OCI-LY3 (cell line): ENCODE measurements at regions not wholly inside any gene's neighbourhood (a gene's known extent, or its start where the extent isn't known, plus 50 kb on each side); places are given as distances from the start of the nearest gene placed in this dataset.

Experiments
- H2AFZ ChIP-seq: fragments of 200-600, 300-600 bp; shearing (Covaris generic); 2 replicates; pipeline ENCODE4 v1.6.0; 2014; ENCODE audit warnings: antibody characterized with exemption, low read depth, low read length
- H3K27ac ChIP-seq: fragments of 200-600, 300-600 bp; sonication (generic); 2 replicates; pipeline ENCODE4 v1.5.1; 2014; ENCODE audit warnings: mild to moderate bottlenecking, low read length, moderate library complexity, mixed read lengths
- H3K27me3 ChIP-seq: fragments of 200-600, 300-600 bp; sonication (generic); 2 replicates; pipeline ENCODE4 v1.6.1; 2014; ENCODE audit warnings: low read depth, low read length, mixed read lengths
- H3K36me3 ChIP-seq: fragments of 200-600, 300-600 bp; sonication (generic); replicated peaks from 2 replicates; pipeline ENCODE3; 2014; ENCODE audit warnings: low read depth, low read length, mixed read lengths
- H3K4me1 ChIP-seq: fragments of 300-600, 200-600 bp; sonication (generic); 2 replicates; pipeline ENCODE4 v1.6.1; 2014; ENCODE audit warnings: low read length, mixed read lengths
- H3K4me2 ChIP-seq: fragments of 200-600, 300-600 bp; sonication (generic); 2 replicates; pipeline ENCODE4 v1.6.1; 2014; ENCODE audit warnings: low read length, mixed read lengths
- H3K4me3 ChIP-seq: fragments of 300-600, 200-600 bp; sonication (generic); 2 replicates; pipeline ENCODE4 v1.5.1; 2014; ENCODE audit warnings: antibody characterized with exemption, mild to moderate bottlenecking, low read length, moderate library complexity
- H3K79me2 ChIP-seq: fragments of 300-600, 200-600 bp; shearing (Covaris generic); 2 replicates; pipeline ENCODE4 v1.6.1; 2014; ENCODE audit warnings: mild to moderate bottlenecking, low read length, mixed read lengths
- H3K9ac ChIP-seq: fragments of 300-600, 200-600 bp; shearing (Covaris generic); 2 replicates; pipeline ENCODE4 v1.6.0; 2014; ENCODE audit warnings: mild to moderate bottlenecking, low read length, moderate library complexity
- H3K9me3 ChIP-seq: fragments of 200-600, 300-600 bp; shearing (Covaris generic); 2 replicates; pipeline ENCODE4 v1.6.1; 2014; ENCODE audit warnings: low read length, mixed read lengths; ENCODE audit not compliant: insufficient read depth
- H4K20me1 ChIP-seq: fragments of 200-600, 300-600 bp; sonication (generic); 2 replicates; pipeline ENCODE4 v1.6.1; 2016; ENCODE audit warnings: low read length, mixed read lengths; ENCODE audit not compliant: insufficient read depth
- EZH2phosphoT487 ChIP-seq: fragments of 200-600 bp; shearing (Covaris generic); IDR thresholded peaks from 2 replicates; pipeline ENCODE4 v1.6.1; 2018; ENCODE audit warnings: antibody characterized with exemption, mixed run types, low read depth
- TF ChIP-seq, protein P1 (sequence below): fragments of 200-600, 300-600 bp; sonication (generic); IDR thresholded peaks from 2 replicates; pipeline ENCODE4 v1.5.1; 2014; ENCODE audit warnings: antibody characterized with exemption, low read length, low read depth

DNA sequence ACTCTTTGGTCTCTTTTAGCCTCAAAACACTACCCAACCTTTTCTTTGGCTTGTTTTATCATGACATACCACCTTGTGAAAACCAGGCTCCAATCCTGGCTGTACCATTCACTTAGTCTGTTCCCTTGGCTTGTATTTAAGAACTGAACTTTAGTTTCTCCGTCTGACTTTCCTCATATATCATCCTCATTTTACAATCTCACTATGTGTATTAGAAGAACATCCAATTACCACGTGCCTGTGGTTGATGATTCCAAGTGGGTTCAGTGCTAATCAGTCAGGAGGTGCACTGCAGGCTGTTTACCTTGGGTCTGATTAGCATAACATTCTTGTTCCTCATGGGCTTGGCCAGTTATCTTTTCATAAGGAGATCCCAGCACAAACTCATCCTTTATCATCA, 144.8 kb upstream of the KLF14 start:
- Histone ChIP-seq H3K4me2 (no peak overlapping the region), H3K27me3 (no peaks in the 10 kb centered on the region), H4K20me1 (peaks cover 87% of the 10 kb centered on the region), H3K9me3 (no peaks in the 10 kb centered on the region), H3K79me2 (peaks cover 82% of the 10 kb centered on the region), H3K36me3 (peaks cover 82% of the 10 kb centered on the region), H3K4me1 (no peaks in the 10 kb centered on the region), H3K4me3 (no peak overlapping the region), H3K27ac (no peak overlapping the region), H3K9ac (no peak overlapping the region), H2AFZ (no peak overlapping the region)
- no peak for TF ChIP-seq EZH2phosphoT487
- TF ChIP-seq, protein P1, sequence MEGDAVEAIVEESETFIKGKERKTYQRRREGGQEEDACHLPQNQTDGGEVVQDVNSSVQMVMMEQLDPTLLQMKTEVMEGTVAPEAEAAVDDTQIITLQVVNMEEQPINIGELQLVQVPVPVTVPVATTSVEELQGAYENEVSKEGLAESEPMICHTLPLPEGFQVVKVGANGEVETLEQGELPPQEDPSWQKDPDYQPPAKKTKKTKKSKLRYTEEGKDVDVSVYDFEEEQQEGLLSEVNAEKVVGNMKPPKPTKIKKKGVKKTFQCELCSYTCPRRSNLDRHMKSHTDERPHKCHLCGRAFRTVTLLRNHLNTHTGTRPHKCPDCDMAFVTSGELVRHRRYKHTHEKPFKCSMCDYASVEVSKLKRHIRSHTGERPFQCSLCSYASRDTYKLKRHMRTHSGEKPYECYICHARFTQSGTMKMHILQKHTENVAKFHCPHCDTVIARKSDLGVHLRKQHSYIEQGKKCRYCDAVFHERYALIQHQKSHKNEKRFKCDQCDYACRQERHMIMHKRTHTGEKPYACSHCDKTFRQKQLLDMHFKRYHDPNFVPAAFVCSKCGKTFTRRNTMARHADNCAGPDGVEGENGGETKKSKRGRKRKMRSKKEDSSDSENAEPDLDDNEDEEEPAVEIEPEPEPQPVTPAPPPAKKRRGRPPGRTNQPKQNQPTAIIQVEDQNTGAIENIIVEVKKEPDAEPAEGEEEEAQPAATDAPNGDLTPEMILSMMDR, result no peak

DNA sequence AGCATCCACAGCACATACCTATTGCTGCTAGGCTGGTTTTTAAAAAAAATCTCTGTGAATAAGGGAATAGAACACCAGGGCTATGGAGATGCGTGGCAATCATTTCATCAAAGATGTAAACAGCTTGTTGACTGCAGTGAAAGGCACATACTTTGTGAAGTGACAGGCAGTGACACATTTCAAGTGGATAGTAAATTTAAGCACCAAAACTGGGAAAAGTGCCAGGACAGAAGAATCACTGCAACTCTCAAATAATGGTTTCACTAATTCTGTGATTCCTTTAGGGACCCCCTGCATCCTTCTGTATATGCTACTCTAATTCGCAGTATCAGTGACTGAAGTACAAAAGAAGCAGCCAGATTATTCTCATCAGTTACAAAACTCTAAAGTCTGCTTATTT, 145.2 kb upstream of the KLF14 start:
- Histone ChIP-seq H3K9ac (no peak overlapping the region), H3K36me3 (peaks cover 83% of the 10 kb centered on the region), H3K9me3 (no peaks in the 10 kb centered on the region), H3K79me2 (peaks cover 83% of the 10 kb centered on the region), H4K20me1 (peaks cover 87% of the 10 kb centered on the region), H3K27ac (no peak overlapping the region), H3K4me3 (no peak overlapping the region), H3K4me1 (no peaks in the 10 kb centered on the region), H3K4me2 (no peak overlapping the region), H3K27me3 (no peaks in the 10 kb centered on the region), H2AFZ (no peak overlapping the region)
- TF ChIP-seq EZH2phosphoT487, result no peak
- TF ChIP-seq, protein P1, result no peak

DNA sequence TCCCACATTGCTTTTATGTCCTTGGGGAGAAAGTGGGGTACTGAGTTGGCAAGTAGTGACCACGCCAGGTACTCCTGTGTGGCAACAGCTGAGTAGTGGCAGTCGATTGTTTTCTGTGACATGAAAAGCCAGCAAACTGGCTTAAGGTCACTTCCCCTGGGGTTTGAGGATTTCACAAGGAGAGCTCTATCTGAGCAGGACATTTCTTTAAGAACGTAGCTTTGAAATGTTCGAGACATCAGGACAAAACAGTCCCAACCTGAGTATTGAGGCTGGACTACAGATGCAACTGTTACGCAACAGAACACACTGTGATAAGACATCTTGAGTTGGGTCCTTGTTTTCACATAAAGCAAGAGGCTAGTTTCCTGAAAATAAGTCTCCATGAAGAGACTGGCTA, 146.7 kb upstream of the KLF14 start:
- no peak overlapping the region for H2AFZ ChIP-seq
- no peak for TF ChIP-seq EZH2phosphoT487
- TF ChIP-seq, protein P1, result no peak
- H3K4me1 ChIP-seq, result no peaks in the 10 kb centered on the region
- H3K4me2 ChIP-seq, result no peak overlapping the region
- peaks cover 90% of the 10 kb centered on the region for H3K36me3 ChIP-seq
- peaks cover 89% of the 10 kb centered on the region for H4K20me1 ChIP-seq
- no peak overlapping the region for H3K9ac ChIP-seq
- H3K79me2 ChIP-seq, result peaks cover 92% of the 10 kb centered on the region
- no peaks in the 10 kb centered on the region for H3K27me3 ChIP-seq
- H3K9me3 ChIP-seq, result no peaks in the 10 kb centered on the region
- H3K4me3 ChIP-seq, result no peak overlapping the region
- H3K27ac ChIP-seq, result no peak overlapping the region

- no peaks in the 10 kb centered on the region for H3K4me1 ChIP-seq
- H3K27ac ChIP-seq, result no peak overlapping the region
- no peaks in the 10 kb centered on the region for H3K9me3 ChIP-seq
- H3K79me2 ChIP-seq, result peaks cover 92% of the 10 kb centered on the region
- H3K9ac ChIP-seq, result no peak overlapping the region
- peaks cover 88% of the 10 kb centered on the region for H4K20me1 ChIP-seq
- no peak overlapping the region for H3K4me3 ChIP-seq
- no peak overlapping the region for H3K4me2 ChIP-seq
- H3K36me3 ChIP-seq, result peaks cover 86% of the 10 kb centered on the region
- H3K27me3 ChIP-seq, result no peaks in the 10 kb centered on the region
- TF ChIP-seq, protein P1, result no peak
- no peak for TF ChIP-seq EZH2phosphoT487
- H2AFZ ChIP-seq, result no peak overlapping the region
These were observed 147.2 kb upstream of the KLF14 start for GRCh38 chr7:130881091-130881798.
